ENCODE measurements at regions not wholly inside any gene's neighbourhood (a gene's known extent, or its start where the extent isn't known, plus 50 kb on each side); places are given as distances from the start of the nearest gene placed in this dataset.

- TF ChIP-seq CTBP1 (IDR thresholded peaks at IDR 0.05; ENCODE audit: borderline replicate concordance) (no peak), SP1 (IDR thresholded peaks at IDR 0.05) (no peak)
Measured at GRCh38 chr1:228992044-228992443, 256.8 kb downstream of the RHOU start.
